WI38 (cell line): ENCODE measurements at regions not wholly inside any gene's neighbourhood (a gene's known extent, or its start where the extent isn't known, plus 50 kb on each side); places are given as distances from the start of the nearest gene placed in this dataset.

Experiments
- H3K4me3 ChIP-seq: 2 replicates; pipeline ENCODE4 v1.5.1; 2011; ENCODE audit warnings: low read depth, mild to moderate bottlenecking, control low read depth, low read length
- TF ChIP-seq, protein P1 (sequence below): IDR thresholded peaks from 2 replicates; pipeline ENCODE4 v1.5.1; 2012; ENCODE audit warnings: low read depth, mild to moderate bottlenecking, control low read depth, low read length

DNA sequence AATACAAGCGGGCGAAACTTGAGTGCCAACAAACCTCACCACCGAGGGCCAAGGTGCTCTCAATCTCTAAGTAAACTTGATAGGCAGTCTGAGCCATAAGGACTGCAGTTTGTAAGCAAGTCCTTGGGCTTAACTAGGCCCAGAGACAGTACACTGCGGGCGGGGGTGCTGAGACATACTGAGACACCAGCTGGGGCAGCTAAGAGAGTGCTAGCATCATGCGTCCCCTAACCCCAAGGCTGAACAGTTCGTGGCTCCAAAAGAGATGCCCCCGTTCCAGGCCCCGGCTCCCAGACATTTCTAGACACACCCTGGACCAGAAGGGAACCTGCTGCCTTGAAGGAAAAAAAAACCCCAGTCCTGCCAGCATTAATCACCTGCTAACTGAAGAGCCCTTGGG, 126.8 kb upstream of the PRDX4 start:
- TF ChIP-seq, protein P1, sequence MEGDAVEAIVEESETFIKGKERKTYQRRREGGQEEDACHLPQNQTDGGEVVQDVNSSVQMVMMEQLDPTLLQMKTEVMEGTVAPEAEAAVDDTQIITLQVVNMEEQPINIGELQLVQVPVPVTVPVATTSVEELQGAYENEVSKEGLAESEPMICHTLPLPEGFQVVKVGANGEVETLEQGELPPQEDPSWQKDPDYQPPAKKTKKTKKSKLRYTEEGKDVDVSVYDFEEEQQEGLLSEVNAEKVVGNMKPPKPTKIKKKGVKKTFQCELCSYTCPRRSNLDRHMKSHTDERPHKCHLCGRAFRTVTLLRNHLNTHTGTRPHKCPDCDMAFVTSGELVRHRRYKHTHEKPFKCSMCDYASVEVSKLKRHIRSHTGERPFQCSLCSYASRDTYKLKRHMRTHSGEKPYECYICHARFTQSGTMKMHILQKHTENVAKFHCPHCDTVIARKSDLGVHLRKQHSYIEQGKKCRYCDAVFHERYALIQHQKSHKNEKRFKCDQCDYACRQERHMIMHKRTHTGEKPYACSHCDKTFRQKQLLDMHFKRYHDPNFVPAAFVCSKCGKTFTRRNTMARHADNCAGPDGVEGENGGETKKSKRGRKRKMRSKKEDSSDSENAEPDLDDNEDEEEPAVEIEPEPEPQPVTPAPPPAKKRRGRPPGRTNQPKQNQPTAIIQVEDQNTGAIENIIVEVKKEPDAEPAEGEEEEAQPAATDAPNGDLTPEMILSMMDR, result no peak

GRCh38 chrX:23548164-23548563, 119.1 kb upstream of the PRDX4 start:
- TF ChIP-seq, protein P1, result no peak
- no peak overlapping the region for H3K4me3 ChIP-seq

More for the DNA sequence above, 126.8 kb upstream of the PRDX4 start:
- H3K4me3 ChIP-seq, result no peak overlapping the region

GRCh38 chrX:23552303-23552702, 115.0 kb upstream of the PRDX4 start:
- TF ChIP-seq, protein P1, result no peak
- no peak overlapping the region for H3K4me3 ChIP-seq

DNA sequence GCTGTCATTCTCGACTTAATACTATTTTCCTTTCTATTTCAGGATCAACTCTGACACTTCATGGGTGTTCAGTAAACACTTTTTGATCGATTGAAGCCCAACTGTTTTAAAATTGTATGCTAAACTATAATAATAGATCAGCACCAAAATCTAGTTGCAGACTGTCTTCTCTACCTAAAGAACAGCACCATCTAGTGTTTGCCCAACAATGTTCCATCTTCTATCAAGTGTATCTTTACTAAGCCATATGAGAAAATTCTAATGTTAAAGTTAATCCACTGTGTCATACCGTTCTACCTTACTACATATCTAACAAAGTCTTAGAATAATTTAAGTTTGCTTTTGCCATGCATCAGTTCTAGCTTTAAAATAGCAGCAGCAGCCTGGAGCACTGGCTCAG, 113.0 kb upstream of the PRDX4 start:
- TF ChIP-seq, protein P1, result no peak

GRCh38 chrX:23557070-23557469, 110.2 kb upstream of the PRDX4 start:
- TF ChIP-seq, protein P1, result no peak
- H3K4me3 ChIP-seq, result no peak overlapping the region

More for the DNA sequence above, 113.0 kb upstream of the PRDX4 start:
- no peak overlapping the region for H3K4me3 ChIP-seq

- TF ChIP-seq, protein P1, result no peak
- H3K4me3 ChIP-seq, result no peak overlapping the region
Measured at GRCh38 chrX:23559975-23560374, 107.3 kb upstream of the PRDX4 start.

- TF ChIP-seq, protein P1, result no peak
- no peak overlapping the region for H3K4me3 ChIP-seq
Measured at GRCh38 chrX:23570674-23571343, 96.5 kb upstream of the PRDX4 start.
